HG03571 (cell line): ENCODE measurements at regions not wholly inside any gene's neighbourhood (a gene's known extent, or its start where the extent isn't known, plus 50 kb on each side); places are given as distances from the start of the nearest gene placed in this dataset.
"Not testable (repeated sequence)": the region's sequence is repeated elsewhere in the genome, so short reads cannot be mapped to it uniquely, and the experiment has no call there.

ENCODE experiments used
- ATAC-seq: cut with Tn5 transposase; IDR thresholded peaks from one replicate; pipeline ENCODE4 v1.9.1; 2021; ENCODE audit not compliant: unreplicated experiment

DNA sequence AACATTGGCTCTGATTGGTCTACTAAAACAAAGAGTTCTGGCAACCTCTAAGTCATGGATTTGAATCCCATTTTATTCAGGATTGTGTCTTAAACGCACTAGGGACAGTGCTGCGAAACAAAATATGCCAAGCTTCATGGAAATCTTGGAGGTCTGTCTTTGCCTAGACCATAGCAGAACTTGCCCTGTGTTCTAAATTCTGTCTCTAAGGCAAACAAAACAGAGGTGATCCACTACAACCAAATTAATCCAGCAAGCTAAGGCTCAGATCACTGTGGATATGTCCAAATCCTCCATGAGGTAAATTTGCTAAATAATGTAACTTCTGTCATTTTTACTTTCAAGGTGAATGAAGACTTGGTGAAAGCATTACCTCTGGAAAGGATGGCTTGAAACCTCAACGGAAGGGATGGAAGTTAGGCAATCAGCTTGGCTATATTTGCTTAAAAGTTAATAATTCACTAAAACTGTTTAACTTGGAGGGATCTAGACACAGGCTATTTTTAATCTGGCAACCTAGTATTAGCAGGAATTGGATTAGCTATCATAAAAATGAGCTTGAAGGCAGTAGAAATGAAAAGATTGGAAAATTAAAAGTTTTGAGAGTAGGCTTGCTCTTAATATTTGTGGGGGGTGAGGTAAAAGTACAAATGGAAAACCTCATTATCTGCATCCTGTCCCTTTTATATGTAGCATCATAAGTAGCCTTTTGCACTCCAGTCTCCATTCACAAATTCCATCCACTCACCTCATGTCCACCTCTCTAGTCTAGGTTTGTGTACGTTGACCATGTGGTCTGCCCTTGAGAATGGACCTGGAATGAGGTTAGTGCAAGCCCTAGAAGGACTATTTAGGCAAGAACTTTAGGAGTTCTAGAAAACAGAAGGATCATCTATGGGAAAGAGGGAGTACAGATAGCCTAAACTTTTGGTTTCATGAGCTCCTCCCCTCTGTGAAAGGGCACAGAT is 176.2 kb downstream of the SMC2 start:
- no peak for ATAC-seq

DNA sequence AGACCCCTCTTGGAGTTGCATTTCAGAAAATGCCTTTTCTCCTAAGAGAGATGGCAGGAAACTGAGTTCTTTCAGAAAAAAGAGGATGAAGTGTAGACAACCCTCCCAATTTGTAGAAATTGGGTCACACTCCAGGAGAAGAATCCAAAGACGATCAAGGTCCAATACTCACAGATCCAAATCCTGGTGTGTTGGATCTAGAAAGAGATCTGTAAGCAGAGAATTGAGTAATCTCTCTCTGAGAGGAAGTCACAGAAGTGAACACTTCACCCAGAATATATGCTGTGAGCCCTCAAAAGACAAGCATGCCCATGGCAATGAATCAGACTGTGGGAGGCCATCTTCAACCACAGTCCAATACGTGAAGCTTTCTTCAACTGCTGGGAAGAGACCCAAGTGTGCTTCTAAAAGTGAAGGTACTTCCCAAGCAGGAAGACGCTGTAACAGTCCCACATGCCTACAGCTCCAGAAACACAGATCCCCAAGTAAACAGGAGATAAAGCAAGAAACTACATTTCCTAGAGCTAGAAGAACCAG is 182.7 kb downstream of the SMC2 start:
- ATAC-seq, result no peak

DNA sequence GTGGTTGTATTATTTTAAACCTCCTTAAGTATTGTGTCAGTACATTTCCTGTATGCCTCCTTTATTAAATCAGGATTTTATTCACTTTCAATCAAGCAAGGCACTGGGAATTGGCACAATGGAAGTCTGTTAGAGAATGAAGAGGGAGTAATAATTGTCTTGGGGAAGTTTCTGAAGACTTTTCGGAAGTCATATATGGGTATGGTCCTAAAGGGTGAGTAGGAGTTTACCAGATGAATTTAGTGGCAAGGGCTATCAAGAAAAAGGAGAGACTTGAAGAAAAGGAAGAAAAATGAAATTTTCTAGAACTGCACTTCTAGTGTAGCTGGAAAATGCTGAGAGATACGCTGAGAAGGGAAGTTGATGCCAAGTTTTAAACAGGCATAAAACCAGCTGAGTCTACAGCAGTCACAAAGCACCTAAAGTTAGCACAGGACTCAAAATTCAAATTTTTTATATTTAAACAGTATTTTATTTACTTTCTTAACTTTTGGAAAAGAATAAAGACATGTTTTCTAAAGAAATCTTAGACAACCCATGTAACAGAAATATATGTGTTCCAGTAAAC is 184.9 kb downstream of the SMC2 start:
- ATAC-seq, result no peak

DNA sequence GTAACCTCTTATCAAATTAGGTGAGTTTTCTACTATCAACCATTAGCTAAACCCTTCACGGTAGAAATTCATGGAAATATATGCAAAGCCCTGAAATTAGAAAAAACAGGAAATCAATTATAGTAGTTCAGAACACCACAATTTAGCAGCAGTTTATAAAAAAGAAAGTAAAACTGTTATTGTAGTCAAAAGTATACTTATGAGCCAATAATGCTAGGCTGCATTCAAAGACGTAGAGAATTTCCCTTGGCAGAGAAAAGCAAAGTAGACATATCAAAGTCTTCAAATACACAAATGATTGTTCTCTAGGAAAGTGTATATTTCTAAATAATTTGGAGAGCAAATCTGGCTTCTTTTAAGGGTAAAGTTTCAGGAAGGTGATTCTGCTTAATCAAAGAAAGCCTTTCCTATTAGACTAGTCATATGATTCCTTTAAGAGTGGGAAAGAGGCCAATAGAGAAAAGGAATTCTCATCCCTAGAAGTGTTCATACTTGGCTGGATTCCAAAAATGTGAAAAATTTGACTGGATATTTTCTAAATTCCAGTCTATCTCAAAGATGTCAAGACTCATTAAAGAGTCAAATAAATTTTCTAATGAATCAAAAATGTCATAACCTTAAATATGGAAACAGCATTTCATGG is 185.5 kb downstream of the SMC2 start:
- ATAC-seq, result no peak

DNA sequence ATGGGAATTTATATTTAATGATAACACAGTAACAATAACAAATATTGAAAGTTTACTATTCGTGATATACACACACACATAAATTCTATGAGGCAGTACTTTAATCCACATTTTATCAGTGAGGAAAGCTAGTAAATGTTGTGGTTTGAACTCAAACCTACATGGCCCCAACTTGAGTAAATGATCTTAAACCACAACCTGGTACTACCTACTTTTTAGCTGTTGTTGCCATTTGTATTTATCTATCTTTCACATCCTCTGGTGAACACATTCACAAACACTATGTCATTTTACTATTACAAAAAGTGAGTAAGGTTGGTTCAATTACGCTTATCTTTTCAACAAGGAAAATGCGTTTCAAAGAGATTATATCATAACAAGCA is 186.1 kb downstream of the SMC2 start:
- ATAC-seq, result no peak

DNA sequence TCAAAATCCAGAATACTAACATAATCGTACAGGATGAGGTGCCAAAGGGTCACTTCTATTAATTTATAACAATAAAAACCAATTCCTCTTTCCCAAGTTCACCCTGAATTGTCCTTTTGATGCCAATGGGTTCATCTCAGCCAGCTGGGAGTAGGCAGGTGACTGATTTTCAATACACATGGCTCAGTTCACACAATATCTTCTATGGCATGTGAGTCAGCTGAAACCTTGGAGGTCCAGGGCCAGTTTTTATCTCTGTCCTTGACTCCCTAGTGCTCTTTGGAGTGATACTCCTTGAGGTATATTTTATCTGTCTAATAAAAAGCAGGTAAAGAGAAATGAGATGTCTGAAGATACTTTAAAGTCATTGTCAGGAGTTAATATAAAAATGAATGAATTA is 186.6 kb downstream of the SMC2 start:
- no peak for ATAC-seq

DNA sequence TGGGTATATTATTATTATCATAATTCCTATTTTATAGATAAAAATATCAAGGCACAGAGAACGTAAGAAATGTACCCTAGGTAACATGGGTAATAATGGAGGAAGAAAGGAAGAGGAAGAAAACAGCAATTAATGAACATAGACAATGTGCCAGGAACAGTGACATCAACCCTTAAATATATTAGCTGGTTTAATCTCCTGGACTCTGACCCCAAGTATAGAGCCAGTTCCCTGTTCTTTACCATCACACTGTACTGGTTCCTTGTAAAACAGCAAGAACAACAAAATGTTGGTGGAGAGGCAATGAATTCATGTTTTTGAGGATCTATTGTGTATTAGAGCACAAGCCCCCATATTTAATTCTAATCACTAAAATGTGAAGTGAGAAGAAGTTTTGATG is 192.1 kb downstream of the SMC2 start:
- ATAC-seq, result no peak

DNA sequence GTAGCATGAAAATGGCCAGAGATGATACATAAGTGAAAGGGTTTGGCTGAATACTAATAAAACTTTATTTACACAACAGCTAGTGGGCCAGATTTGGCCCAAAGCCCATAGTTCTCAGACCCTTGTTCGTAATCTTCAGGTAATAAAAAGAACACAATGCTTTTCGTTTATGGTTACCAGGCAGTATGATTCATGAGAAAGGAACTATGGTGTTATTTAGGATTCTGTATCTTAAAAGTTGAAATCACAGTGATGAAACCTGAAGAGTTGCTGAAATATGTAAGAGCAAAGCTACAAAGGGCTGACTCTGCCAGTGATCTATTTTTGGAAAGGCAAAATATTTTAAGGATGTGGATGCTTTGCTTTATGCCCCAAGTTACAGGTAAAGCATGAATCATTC is 192.7 kb downstream of the SMC2 start:
- no peak for ATAC-seq

DNA sequence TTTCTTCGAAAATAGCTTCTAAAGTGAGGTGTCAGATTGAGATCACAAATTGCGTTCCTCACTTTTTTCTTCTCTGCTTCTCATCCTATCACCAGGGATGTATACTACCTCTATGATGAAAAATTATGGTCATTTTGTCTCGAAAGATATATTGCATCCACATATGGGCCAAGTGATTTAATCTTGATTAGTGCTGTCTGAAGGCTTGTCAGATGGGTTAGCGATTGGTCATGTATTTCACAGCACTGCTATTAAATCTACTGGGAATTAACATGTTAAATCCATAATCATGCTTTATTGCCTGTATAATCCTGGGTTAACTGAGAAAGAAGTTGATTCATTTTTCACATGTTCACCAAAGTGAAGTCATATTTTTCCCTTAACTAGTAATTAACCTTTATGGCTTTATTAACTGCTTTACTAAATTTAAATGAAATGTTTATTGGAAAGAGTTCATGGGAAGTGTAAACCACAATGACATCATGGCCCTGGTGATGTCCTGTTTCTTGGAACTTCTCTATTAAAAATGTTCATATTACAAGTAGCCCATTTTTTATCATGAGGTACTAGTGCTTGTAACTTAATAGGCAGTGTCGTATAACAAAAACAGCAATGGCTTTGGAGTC is 193.3 kb downstream of the SMC2 start:
- no peak for ATAC-seq

DNA sequence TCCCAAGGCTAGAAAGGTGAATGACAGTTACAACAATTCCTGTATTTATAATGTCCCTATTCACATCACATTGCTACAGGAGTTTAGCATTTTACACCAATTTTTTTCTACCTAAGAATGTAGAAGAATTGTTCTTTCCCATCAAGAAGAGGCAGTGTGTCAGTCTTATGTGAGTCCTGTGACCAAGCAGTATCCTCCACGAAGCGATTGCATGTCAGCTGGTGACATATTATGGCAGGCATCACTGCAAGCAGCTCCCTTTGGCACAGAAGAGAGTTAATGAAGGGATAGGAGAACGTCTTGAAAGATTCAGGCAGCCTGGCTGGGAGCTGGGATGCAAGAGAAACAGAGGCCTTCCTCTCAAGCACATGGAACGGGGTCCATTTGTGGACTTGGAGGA is 199.8 kb downstream of the SMC2 start:
- ATAC-seq, result no peak

DNA sequence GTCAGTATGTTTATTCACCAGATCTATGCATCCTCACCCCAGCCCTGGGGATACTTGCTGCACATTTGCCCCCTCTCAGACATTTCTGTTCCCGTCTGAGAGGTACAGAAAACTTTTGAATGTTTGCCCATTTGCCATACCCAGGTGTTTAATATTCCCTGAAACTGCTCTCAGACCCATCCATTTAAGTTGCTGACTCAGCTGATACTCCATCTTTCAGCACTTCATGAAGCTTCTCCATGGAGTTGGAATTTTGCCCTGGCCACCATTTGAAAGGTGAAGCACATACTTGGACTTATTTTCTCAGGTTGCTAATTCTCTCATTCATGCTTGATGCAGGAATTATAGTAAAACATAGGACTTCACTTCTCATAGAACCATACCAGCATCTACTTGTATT is 203.9 kb upstream of the OR13F1 start:
- no peak for ATAC-seq

DNA sequence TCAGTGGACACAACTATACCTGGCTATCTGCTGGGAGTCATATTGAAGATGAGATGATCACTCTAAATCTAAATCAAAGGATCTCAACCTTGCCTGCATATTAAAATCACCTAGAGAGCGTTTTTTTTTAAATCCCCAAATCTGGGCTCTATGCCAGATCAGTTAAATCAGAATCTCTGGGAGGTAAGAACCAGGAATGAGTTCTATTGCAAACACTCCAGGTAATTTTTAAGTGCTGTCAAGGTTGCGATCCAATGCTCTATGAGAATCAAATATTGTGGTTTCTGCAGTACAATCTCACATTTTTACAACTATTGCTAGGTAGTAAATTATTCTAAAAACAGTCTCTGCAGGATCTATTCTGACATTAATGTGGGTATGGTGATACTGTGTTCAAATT is 202.3 kb upstream of the OR13F1 start:
- no peak for ATAC-seq

DNA sequence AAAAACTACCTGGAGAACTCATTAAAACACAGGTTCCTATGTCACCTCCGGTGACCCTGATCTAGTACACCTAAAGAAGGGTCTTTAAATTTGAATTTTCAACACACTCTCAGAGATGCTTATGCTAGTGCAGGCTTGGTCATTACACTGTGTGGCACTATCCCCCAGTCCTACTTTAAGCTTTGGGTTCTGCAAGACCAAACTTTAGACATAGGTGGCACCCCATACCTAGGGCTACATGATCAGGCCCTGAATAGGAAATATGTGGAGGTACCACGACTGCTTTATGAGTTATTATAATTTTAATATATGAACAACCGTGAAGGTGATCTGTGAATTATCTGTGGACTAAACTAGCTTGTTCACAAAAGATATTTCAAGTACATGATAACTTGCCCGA is 201.3 kb upstream of the OR13F1 start:
- no peak for ATAC-seq

DNA sequence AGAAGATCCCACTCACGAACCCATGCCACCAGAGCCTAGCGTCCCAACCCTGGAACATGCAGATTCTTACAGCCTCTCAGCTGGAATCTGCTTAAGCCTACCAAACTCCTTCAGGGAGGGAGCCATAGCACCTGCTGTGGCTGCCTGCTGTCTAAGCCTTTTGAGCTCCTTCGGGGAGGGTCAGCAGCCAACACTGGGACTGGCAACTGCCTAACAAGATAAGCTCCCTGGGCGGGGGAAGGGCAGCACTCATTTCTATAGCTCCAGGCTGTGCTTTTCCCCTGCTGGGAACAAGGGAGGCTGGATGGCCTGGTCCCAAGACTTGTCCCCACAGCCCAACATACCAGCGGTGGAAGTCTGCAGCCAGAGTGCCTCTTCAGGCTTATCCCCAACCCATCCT is 199.1 kb upstream of the OR13F1 start:
- no peak for ATAC-seq

DNA sequence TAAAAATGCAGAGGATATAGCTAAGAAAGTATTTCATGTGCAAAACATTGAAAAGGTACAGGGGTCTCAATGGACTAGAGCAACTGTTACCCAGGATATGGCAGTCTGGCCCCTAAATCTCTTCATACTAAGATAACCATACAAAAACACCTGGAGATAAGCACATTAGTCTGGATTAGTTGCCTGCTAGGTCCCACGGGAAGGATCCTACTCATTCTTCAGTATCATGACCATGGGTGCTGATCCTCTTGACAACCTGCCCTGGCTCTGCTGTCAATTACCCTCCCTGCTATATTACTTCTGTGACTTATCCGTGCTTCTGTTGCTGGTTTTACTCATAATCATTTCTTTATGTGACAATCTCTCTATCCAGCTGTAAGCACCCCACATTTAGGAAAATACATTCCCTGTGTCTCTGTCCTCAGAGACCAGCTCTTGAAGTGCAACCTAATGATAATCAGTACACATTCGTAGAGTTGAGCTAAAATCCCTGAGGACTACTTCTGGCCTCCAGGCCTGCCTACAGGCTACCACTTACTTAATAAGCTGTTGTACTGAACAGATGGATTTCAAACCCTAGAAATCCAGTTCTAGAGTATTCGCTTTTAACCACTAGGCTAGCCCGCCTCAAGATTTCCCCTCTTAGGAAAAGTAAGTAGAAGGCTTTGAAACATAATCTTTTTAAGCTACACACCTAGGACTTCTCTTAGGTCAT is 190.5 kb upstream of the OR13F1 start:
- no peak for ATAC-seq

DNA sequence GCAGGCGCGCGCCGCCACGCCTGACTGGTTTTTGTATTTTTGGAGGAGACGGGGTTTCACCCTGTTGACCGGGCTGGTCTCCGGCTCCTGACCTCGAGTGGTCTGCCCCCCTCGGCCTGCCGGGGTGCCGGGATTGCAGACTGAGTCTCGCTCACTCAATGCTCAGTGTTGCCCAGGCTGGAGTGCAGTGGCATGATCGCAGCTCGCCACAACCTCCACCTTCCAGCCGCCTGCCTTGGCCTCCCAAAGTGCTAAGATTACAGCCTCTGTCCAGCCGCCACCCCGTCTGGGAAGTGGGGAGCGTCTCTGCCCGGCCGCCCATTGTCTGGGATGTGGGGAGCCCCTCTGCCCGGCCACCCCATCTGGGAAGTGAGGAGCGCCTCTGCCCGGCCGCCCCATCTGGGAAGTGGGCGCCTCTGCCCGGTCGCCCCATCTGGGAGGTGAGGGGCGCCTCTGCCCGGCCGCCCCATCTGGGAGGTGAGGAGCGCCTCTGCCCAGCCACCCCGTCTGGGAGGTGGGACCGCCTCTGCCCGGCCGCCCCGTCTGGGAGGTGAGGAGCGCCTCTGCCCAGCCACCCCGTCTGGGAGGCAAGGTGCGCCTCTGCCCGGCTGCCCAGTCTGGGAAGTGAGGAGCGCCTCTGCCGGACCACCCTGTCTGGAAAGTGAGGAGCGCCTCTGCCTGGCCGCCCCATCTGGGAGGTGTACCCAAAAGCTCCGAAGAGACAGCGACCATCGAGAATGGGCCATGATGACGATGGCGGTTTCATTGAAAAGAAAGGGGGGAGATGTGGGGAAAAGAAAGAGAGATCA is 187.7 kb upstream of the OR13F1 start:
- ATAC-seq, result not testable (repeated sequence)

DNA sequence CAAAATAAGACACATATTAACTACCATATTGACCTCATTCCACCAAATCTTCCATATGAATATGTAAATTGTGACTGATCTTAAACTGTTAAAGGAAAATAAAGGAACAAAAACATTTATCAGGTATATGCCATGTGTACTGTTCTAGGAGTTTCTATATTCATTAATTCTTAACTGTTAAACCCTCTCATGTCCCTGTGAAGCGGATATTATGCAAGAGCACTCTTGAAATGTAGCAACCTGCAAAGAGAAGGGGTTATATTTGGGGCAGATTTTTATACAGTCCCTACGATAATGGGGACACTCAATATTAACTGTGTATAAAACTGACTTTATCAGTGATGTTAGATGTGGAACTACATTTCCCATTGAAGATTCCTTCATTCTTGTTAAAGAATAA is 184.9 kb upstream of the OR13F1 start:
- no peak for ATAC-seq

DNA sequence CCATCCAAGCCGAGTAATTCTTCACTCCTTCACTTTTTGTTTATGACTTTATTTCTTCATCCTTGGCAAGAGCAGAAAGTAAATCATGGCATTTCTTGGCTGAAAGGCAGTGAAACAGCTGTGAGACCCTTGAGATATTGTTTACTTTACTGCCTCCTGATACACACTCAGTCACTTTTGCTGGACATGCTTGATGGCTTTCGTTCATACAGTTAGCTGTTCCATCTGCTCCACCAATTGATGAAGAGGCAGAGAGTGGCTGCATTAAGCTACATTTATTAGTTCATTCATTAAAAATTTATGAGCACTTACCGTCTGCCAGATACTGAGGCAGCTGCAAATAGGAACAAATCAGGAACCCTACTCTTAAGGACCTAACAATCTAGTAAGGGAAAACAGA is 184.4 kb upstream of the OR13F1 start:
- no peak for ATAC-seq

DNA sequence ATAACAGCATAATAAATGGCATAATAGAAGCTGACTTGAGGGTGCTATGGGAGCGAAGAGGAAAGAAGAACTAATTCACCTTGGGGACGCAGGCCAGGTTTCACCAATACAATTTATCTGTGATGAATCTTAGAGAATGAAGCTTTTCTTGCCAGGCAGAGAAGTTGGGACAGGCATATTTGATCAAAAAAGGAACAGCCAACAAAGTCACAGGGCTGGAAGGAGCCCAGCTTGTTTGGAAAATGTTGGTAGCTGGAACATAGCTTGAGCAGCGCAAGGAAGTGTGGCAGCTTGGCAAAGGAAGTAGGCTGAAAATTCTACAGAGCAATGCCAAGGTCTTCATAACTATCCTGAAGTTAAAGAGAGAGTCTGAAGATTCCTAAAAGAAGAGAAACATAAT is 181.5 kb upstream of the OR13F1 start:
- no peak for ATAC-seq
